Fibroblast of villous mesenchyme (primary cell): ENCODE measurements at regions not wholly inside any gene's neighbourhood (a gene's known extent, or its start where the extent isn't known, plus 50 kb on each side); places are given as distances from the start of the nearest gene placed in this dataset.

Experiments
- DNase-seq: peaks from one replicate; pipeline ENCODE4 v3.0.0-alpha.2; 2010; ENCODE audit warnings: low read depth
- H3K4me3 ChIP-seq: 2 replicates; pipeline ENCODE4 v1.5.1; 2011; ENCODE audit warnings: low read depth, mild to moderate bottlenecking, low read length
- TF ChIP-seq, protein P1 (sequence below): IDR thresholded peaks from 2 replicates; pipeline ENCODE4 v1.5.1; 2012; ENCODE audit warnings: low read depth, mild to moderate bottlenecking, low read length; ENCODE audit not compliant: insufficient read depth

- DNase-seq = no peak
- TF ChIP-seq, protein P1, sequence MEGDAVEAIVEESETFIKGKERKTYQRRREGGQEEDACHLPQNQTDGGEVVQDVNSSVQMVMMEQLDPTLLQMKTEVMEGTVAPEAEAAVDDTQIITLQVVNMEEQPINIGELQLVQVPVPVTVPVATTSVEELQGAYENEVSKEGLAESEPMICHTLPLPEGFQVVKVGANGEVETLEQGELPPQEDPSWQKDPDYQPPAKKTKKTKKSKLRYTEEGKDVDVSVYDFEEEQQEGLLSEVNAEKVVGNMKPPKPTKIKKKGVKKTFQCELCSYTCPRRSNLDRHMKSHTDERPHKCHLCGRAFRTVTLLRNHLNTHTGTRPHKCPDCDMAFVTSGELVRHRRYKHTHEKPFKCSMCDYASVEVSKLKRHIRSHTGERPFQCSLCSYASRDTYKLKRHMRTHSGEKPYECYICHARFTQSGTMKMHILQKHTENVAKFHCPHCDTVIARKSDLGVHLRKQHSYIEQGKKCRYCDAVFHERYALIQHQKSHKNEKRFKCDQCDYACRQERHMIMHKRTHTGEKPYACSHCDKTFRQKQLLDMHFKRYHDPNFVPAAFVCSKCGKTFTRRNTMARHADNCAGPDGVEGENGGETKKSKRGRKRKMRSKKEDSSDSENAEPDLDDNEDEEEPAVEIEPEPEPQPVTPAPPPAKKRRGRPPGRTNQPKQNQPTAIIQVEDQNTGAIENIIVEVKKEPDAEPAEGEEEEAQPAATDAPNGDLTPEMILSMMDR = no peak
Measured at GRCh38 chr5:54370982-54371381, 60.6 kb upstream of the ARL15 start.

DNA sequence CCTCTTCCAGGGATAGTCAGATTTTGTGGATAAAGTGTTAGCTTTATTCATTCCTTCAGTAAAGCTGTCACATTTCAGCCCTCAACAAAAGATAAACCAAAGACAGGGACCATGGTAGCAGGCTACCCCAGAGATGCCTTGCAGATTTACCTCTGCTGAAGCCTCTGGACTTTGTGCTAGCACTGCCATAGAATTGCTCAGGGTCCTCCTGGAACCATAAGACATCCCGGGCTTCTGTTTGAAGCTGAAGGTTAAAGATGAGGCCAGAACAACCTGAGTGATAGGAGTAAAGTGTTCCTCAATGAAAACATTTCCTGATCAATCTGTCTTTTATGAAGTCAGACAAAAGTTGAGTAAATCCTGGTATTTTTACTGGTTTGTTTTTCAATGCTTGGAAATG lies 57.5 kb upstream of the ARL15 start:
- no peak overlapping the region for H3K4me3 ChIP-seq
- DNase-seq = no peak
- TF ChIP-seq, protein P1 = no peak

More at GRCh38 chr5:54370982-54371381, 60.6 kb upstream of the ARL15 start:
- no peak overlapping the region for H3K4me3 ChIP-seq

DNA sequence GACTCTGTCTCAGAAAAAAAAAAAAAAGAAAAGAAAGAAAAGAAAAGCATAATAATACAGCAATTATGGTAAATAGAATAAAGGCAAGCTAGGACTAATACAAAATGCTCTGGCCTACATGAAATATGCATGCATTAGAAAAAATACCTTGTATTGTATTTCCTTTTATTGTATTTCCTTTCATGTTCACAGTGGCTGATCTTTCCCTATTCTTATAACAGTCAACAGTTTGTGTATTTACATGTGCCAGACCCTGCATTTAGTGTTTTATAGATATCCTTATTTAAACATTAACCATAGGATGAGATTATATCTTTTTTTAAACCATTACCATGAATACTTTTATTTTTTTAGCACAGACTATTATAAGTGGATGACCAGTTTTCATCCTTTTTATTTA lies 56.3 kb upstream of the ARL15 start:
- TF ChIP-seq, protein P1 = no peak

GRCh38 chr5:54363669-54364068 lies 53.3 kb upstream of the ARL15 start:
- DNase-seq = no peak
- H3K4me3 ChIP-seq = no peak overlapping the region
- TF ChIP-seq, protein P1 = no peak

More for the DNA sequence above, 56.3 kb upstream of the ARL15 start:
- H3K4me3 ChIP-seq = no peak overlapping the region
- no peak for DNase-seq

DNA sequence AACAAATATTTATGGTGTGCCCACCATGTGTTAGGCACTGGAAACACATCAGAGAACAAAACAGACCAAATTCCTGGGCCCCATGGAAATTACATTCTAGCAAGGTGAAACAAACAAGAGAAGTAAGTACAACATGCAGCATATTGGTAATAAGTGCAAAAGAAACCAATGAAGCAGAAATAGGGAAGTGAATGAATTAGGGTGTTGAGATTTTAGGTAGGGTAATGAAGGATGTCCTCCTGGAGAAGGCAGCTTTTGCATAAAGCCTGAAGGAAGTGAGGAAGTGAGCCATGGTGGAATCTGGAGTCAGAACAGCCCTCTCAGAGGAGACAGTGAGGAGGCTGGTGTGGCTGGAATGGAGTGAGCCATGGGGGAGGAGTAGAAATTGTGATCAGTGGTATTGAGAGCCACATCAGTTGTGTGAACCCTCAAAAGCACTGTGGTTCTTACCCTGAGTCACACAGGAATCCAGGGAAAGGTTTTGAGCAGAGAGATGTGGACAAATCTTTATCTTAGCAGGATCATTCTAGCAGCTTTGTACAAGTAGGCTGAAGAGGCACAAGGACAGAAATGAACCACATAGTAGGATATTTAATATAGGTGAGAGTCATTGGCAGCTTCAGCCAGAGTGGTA lies 52.7 kb upstream of the ARL15 start:
- no peak for DNase-seq
- TF ChIP-seq, protein P1 = no peak
- no peak overlapping the region for H3K4me3 ChIP-seq

DNA sequence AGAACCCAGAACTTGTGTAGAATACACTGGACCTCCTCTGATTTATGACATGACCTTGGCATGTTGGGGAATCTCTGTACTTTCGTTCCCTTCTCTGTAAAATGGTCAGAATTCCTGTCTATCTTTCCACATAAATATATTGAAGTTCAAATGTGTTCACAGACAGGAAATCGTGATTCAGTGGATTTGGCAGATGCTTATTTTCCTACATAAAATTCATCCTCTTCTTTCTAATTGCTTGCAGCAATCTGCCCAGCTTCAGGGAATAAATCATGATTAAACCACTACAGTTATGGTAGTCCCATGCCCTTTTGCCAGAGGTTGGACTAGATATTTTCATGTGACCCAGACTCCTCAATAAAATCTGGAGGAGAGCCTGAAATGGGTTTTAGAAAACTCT lies 52.1 kb upstream of the ARL15 start:
- TF ChIP-seq, protein P1 = no peak
- DNase-seq = peak; percentile 17
- H3K4me3 ChIP-seq = no peak overlapping the region
